HG03460 (cell line): ENCODE measurements at regions not wholly inside any gene's neighbourhood (a gene's known extent, or its start where the extent isn't known, plus 50 kb on each side); places are given as distances from the start of the nearest gene placed in this dataset.
"Not testable (repeated sequence)": the region's sequence is repeated elsewhere in the genome, so short reads cannot be mapped to it uniquely, and the experiment has no call there.

Experiments used
- ATAC-seq: cut with Tn5 transposase; IDR thresholded peaks from one replicate; pipeline ENCODE4 v1.9.1; 2021; ENCODE audit not compliant: unreplicated experiment

DNA sequence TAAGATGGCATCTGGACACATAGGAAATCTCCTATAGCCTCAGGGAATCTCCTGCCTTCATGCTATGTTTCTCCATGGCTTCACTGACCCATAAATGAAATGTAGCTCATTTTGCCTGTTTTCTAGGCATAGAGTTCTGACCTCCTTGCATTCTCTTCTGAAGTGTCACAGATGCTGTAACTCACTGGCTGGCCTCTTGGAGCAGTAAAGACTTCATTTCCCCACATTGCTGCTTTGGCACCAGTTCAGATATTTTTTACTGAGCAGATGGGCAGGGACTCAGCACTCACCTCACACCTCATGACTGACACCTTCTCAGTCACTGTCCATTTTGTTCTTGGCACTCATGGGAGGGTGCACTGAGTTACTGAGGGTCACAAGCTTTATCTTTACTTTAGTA lies 286.7 kb upstream of the TGFBR2 start:
- ATAC-seq, result peak; percentile 81

GRCh38 chr3:30320392-30320791 lies 286.0 kb upstream of the TGFBR2 start:
- no peak for ATAC-seq

DNA sequence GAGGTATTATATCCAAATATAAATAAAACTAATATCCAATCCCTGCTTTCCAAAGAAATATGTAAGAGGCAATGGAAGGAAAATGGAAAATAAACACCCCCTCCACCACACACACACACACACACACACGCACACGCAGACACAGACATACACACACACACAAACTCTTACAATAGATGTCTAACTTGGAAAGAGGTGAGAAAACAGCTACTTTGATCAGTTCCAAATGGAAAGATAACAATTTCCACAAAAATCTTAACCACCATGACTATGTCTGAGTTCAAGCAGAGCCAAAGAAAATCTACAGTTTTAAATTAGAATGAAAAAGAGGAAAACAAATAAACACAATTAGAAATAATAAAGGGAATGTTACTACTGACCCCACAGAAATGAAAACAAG lies 285.3 kb upstream of the TGFBR2 start:
- no peak for ATAC-seq

DNA sequence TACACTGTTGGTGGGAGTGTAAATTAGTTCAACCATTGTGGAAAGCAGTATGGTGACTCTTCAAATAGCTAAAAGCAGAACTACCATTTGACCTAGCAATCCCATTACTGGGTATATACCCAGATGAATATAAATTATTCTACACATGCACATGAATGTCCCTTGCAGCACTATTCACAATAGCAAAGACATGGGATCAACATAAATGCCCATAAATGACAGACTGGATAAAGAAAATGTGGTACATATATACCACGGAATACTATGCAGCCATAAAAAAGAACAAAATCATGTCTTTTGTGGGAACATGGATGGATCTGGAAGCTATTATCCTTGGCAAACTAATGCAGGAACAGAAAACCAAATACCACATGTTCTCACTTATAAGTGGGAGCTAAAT lies 282.8 kb upstream of the TGFBR2 start:
- ATAC-seq, result not testable (repeated sequence)

- ATAC-seq, result no peak
Observed at GRCh38 chr3:30324587-30324986, 281.8 kb upstream of the TGFBR2 start.

DNA sequence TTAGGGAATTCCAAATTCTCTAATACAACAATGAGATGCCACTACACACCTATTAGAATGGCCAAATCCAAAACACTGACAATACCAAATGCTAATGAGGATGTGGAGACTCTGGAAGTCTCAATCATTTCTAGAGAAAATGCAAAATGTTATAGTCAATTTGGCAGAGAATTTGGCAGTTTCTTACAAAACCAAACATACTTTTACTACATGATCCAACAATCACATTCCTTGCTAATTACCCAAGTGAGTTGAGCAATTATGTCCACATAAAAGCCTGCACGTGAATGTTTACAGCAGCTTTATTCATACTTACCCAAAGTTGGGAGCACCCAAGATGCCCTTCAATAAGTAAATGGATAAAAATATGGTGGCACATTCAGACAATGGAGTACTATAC lies 278.4 kb upstream of the TGFBR2 start:
- ATAC-seq, result not testable (repeated sequence)

DNA sequence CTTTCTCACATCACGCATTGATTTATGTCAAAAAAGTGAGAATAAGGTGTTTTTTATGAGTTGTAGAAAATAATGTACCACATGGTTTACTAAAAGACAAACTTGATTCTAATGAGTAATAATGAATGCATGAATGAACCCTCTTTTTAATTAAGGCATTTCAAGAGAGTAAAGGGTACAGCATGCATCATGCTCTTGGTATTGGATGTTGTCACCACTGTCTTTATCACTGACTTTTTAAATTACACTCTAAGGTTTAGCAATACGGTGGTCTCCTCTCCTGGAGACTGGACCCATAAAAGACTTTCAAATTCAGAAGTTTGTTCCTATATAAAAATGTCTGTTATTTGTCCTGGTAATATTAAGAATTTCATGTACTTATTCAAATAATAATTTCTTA lies 277.5 kb upstream of the TGFBR2 start:
- not testable (repeated sequence) for ATAC-seq

DNA sequence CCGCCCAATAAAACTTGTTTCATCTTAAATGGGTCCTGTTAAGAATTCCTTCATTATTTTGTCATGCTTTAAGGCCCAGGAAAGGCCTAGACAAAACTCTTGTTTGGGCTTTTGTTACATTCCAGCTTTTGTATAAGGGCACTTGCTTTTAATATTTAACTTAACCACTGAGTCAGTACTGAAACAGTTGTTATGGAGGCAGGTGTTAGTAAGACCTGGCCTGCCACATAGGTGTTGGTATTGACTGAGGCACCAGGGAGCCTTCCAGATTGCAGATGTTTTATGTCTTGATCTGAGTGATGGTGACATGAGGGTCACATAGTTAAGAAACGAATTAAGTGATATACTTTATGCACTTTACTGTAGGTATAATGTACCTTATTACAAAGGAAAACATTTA lies 274.9 kb upstream of the TGFBR2 start:
- no peak for ATAC-seq

DNA sequence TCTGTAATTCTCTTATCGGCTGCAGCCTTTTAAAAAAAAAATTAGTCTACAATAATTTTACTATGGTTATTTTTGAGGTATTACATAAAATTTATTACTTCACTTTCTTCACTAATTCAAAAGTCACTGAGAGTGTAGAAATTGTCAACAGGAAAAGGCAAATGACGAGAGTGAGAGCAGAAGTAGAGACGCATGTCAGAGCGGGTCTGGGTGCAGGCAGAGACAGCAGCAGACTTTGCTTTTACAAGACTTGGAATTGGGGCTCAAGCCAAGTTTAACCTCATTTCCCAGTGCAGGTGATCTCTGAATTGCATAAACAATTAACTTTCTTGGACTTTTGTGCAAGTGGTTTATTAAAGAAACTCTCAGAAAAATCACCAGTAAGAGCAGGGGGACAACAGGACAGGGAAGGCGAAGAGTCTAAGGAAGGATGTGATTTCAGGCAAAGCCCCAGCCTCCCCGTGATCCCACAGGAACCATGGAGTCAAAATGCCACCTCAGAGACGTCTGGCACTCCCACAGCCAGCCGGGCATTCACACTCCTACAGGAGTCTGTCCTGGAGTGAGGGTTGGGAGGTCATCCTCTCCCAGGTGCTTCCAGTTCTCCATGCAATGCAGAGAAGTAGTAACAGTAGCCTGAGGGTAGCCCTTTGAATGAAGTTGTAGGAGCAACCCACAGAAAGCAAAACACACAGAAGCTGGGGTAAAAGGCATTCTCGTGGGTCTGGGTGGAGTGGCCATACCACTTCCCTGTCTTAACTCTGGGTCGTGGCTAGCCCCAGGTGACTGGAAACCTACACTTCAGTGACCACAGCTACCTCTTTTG lies 274.0 kb upstream of the TGFBR2 start:
- ATAC-seq, result no peak

DNA sequence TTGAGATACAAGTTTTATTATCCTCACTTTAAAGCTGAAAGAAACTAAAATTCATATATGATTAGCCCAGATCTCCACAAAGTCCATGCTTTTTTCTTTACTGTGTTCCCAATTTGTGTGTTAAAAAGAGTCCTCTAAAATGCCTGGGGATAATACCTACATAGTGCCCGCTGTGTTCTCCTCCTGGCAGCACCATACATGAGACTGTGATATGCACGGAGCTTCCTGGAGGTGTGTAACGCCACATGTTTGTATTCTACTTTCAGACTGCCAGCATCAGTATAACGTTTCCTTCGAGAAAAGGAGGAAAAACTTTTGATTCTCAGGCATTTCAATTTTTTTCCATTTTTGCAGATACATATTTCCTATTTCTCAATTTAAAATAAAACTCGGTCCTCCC lies 273.3 kb upstream of the TGFBR2 start:
- no peak for ATAC-seq

- ATAC-seq, result no peak
Observed at GRCh38 chr3:30333903-30334302, 272.5 kb upstream of the TGFBR2 start.

DNA sequence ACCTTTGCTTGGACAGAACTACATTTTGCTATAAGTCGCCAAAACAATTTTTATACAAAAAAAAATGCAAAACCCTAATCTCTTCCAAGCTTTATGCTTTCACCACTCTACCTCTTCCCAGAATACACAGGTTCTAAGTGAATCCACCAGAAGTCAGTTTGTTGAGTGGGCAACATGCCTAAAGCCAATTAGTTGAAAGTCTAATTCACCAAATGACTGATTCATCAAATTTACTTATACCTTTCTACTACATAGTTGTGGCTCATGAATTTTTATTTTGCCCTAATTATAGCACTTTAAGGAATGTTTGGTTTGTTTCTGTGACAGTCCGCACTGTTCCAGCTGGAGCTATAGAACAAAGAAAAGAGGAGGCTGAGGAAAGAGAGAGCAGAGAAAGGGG lies 265.9 kb upstream of the TGFBR2 start:
- no peak for ATAC-seq

DNA sequence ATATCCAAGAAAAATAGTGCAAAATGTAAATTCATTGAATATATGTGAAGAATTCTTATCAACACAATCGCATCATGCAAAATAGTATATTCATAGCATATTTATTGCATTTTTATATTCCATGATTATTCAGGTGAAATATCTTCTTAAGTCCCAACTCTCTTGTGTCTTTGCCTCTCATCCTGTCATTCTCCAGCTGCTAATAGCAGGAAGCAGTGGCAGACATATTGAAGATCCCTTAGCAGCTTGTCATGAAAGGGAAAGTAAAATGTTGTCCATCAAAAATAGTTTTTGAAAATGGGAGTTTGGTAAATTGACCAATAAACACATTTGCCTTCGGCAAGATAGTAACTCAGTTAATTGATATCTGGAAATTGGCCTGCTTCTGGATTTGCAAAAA lies 265.3 kb upstream of the TGFBR2 start:
- ATAC-seq, result no peak

DNA sequence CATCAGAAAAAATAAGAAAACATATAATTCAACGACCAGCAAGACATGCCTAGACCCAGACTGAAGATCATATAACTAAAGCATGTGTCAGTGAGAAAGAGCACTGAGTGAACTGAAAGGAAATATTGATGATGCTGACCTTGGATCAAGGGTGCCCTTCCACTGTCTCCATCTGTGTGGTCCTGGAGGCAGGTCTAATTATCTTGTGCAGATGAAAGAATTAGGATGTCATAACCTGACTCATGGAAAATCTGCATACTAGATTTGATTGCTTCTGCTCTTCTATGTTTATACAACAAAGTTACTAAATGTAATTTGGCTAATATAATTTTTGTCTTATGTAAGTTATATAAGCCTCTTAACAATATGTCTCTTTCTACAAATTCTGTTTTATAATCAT lies 264.6 kb upstream of the TGFBR2 start:
- no peak for ATAC-seq

DNA sequence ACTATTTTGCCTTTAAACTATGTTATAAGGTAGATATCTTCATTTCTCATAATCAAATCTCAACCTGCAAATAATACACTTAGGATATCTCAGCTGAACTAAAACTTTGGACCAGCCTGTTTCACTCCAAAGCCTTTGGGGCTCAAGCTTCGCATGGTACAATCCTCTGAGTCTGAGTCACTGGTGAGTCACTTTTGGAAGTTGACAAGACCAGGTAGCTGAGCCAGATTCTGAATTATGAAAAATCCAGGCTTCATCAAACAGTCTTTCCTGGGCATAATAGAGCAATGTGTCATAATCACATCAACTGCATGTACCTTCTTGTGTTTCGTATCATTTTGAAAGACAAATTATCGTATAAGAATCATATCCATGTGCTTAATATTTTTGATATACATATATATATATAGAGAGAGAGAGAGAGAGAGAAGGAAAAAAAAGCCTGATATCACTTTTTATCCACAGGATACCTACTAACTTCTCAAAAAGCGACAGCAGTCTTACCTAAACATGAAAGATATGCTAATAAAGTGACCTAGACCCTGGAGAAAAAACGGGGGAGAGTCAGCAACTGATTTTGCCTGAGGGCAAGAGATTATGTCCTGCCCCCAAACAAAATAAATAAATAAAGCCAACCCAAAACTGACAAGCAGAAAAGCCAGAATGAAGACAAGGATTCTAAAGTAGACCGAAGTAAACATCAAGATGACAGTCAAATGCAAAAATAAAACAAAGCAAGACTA lies 263.9 kb upstream of the TGFBR2 start:
- ATAC-seq, result no peak

DNA sequence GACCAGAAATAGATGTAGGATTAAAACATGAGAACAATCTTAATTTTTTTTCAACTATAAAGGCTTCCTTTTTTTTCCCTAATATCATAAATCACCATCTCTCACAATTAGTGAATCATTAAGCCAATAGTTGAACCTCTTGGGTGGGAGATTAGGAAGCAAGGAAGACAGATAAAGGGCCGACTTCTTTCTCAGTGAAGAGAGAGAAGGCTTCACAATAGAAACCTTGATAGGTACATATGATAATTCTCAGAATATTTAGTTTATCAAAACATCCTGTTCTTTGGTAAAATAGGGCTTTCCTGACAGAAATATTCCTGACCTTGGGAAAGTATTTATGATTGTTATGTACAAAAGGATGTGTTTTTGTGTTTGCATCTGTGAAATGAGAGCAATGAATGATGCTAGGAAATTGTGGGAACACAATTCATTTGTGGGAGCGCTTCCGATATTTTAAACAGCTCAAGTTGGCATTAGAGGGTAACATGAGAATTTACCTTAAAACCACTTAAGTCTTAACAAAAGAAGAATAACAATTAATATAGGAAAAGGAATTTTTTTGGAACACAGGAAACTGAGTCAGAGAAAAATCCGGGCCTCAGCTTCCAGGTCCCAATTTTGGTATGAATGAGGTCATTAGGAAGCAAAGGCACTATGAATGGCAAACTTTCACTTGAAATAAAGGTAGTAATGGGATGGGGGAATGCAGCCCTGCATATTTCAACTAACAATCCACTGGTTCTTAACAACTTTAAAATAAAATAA lies 263.2 kb upstream of the TGFBR2 start:
- ATAC-seq, result no peak

GRCh38 chr3:30343861-30344260 lies 262.5 kb upstream of the TGFBR2 start:
- no peak for ATAC-seq

DNA sequence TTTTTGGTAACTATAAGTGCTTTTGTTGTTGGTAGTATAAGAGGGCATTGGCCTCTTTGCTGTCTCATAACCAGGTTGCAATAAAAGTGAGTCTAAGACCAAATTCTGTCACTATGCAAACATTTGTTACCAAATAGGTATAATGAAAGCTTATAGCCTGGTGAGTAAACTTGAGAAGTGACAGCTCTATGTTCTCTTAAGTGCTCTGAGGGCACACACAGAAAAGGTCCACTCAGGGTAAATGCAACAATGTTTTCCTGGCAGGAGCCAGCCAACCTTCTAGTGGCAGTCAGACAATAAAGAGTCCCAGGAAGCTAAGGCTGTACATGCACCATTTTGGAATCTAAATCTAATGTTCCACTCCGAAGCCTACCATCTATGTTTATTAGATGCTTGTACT lies 262.1 kb upstream of the TGFBR2 start:
- ATAC-seq, result no peak

DNA sequence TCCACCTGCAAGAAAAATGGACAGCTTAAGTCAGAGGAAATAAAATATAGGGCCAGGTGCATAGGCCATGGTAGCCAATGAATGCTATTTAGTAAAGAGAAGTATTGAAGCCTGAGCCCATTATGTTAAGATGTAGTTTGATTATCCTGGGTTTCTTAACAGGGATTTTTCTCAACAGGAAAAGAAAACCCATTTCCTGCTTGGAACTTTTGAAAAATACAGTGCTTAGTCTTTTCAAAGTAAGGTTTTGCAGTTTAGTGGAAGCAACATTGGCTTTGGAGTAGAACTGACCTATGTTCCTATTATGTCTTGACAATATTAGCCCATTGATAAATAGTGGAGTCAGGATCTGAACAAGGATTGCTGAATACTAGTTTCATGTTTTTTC lies 259.5 kb upstream of the TGFBR2 start:
- ATAC-seq, result no peak

DNA sequence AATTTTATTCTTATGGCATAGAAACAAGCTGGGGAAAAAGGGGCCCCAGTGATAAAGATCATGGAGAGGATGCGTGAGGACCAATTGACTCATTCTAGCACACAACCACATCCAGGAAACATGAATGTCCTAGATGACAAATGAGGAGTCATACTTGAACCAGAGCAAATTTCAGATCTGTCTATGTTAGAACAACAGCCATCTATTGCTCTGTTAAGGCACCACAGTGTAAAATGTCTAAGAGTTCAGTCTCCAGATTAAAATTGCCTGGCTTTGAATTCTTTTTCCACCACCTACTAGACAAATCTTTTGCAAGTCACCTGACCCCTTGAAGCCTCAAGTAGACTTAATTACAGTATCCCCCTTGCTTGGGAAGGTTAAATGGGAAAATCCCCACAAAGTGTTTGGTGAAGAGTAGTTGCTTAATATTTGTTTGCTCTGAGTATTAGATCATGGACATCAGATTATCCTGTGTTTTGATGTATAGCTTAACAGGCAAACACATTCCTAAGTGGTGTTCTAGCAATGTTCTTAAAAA lies 258.7 kb upstream of the TGFBR2 start:
- peak; percentile 71 for ATAC-seq

DNA sequence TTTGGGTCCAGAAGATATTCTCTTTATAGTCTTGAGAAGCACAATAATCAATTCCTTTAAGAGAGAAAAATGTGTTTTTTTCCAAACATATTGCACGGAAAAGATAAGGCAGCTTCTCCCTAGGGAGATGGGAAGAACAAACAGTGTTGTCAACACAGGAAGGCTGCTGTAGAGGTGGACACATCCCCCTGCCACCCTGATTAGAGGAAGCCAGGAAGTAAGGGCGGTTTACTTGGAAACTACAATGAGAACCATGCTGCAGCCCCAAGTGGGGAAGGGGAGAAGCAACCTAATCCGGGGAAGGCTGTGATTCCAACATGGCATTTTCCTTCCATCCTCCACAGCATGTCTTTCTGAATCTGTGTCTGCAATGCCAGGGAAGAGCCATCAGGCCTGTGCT lies 256.9 kb upstream of the TGFBR2 start:
- no peak for ATAC-seq

DNA sequence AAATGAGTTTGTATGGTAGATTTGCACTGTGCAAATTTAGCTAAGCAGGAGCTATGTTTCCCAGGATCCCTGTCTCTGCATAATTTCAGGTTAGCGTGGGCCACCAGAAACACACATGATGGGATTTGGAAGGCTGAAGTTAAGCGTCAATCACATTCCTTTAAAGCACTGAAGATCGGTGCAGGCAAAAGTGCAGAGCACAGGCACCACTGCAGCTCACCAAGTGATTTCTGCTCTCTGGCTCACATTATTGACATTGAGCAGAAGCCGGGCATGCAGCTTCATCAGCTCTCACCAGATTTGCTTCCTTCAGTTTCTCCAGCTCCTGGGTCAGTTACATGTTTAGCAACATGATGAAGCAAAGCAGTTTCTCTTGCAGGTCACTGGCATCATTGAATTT lies 256.4 kb upstream of the TGFBR2 start:
- ATAC-seq, result no peak
